ENCODE measurements at regions not wholly inside any gene's neighbourhood (a gene's known extent, or its start where the extent isn't known, plus 50 kb on each side); places are given as distances from the start of the nearest gene placed in this dataset.

DNA sequence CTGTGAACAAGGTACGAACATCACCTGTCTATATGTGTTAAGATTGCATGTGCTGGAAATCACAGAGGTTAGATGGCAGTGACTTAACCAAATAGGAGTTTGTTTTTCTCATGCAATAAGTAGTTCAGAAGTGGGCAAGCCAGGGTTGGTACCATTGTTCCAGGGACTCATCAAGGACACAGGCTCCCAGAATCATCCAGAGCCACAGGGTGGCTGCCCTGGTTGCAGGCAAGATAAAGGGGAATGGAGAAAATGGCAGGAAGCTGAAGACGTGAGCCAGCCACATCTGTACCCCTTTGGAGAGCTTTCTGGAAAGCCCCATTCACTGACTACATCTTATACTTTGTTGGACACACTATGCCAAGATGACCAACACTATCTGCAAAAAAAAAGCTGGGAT is 126.0 kb upstream of the IL12B start:
- 59% methylated on average over 2 of the region's 2 CpGs for WGBS
- Histone ChIP-seq H3K9me3 (ENCODE audit: control insufficient read depth in 4 of 4, low read length in 3 of 4) (no peaks in the 10 kb centered on the region), H3K4me3 (ENCODE audit: low read depth in 1 of 3, low read length in 3 of 3) (no peak overlapping the region), H3K4me1 (ENCODE audit: control insufficient read depth in 4 of 4, insufficient read depth in 4 of 4, low read length in 3 of 4) (no peaks in the 10 kb centered on the region), H3K27ac (ENCODE audit: low read depth in 1 of 2, low read length in 2 of 2) (no peak overlapping the region), H3K36me3 (ENCODE audit: control insufficient read depth in 4 of 4, insufficient read depth in 3 of 4, low read depth in 1 of 4, low read length in 3 of 4) (no peaks in the 10 kb centered on the region), H3K27me3 (ENCODE audit: control insufficient read depth in 4 of 4, insufficient read depth in 4 of 4, low read length in 3 of 4) (no peaks in the 10 kb centered on the region), H3K9ac (ENCODE audit: low read depth in 1 of 2, low read length in 2 of 2) (no peak overlapping the region)
- DNase-seq (ENCODE audit: low spot score) = no peak
- TF ChIP-seq, protein P1, sequence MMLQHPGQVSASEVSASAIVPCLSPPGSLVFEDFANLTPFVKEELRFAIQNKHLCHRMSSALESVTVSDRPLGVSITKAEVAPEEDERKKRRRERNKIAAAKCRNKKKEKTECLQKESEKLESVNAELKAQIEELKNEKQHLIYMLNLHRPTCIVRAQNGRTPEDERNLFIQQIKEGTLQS (IDR thresholded peaks at IDR 0.05) = no peak
- TF ChIP-seq HNF4G (IDR thresholded peaks at IDR 0.05) = no peak
- TF ChIP-seq RXRA (IDR thresholded peaks at IDR 0.05) = no peak
- TF ChIP-seq JUND (IDR thresholded peaks at IDR 0.05) = no peak
- TF ChIP-seq, protein P2, sequence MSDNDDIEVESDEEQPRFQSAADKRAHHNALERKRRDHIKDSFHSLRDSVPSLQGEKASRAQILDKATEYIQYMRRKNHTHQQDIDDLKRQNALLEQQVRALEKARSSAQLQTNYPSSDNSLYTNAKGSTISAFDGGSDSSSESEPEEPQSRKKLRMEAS (IDR thresholded peaks at IDR 0.05) = no peak
- TF ChIP-seq, protein P3, sequence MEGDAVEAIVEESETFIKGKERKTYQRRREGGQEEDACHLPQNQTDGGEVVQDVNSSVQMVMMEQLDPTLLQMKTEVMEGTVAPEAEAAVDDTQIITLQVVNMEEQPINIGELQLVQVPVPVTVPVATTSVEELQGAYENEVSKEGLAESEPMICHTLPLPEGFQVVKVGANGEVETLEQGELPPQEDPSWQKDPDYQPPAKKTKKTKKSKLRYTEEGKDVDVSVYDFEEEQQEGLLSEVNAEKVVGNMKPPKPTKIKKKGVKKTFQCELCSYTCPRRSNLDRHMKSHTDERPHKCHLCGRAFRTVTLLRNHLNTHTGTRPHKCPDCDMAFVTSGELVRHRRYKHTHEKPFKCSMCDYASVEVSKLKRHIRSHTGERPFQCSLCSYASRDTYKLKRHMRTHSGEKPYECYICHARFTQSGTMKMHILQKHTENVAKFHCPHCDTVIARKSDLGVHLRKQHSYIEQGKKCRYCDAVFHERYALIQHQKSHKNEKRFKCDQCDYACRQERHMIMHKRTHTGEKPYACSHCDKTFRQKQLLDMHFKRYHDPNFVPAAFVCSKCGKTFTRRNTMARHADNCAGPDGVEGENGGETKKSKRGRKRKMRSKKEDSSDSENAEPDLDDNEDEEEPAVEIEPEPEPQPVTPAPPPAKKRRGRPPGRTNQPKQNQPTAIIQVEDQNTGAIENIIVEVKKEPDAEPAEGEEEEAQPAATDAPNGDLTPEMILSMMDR (IDR thresholded peaks at IDR 0.05; ENCODE audit: low read depth, low read length, missing input control) = no peak
- no peak for TF ChIP-seq GABPA (IDR thresholded peaks at IDR 0.05 in 1 of 2, conservative IDR thresholded peaks at IDR 0.05 in 1 of 2)
- TF ChIP-seq NR2F2 (IDR thresholded peaks at IDR 0.05) = no peak
- TF ChIP-seq FOXA1 (IDR thresholded peaks at IDR 0.05) = no peak
- no peak for TF ChIP-seq SP1 (IDR thresholded peaks at IDR 0.05)
- TF ChIP-seq FOXA2 (IDR thresholded peaks at IDR 0.05) = no peak
- TF ChIP-seq TAF1 (conservative IDR thresholded peaks at IDR 0.05) = no peak
- TF ChIP-seq, protein P4, sequence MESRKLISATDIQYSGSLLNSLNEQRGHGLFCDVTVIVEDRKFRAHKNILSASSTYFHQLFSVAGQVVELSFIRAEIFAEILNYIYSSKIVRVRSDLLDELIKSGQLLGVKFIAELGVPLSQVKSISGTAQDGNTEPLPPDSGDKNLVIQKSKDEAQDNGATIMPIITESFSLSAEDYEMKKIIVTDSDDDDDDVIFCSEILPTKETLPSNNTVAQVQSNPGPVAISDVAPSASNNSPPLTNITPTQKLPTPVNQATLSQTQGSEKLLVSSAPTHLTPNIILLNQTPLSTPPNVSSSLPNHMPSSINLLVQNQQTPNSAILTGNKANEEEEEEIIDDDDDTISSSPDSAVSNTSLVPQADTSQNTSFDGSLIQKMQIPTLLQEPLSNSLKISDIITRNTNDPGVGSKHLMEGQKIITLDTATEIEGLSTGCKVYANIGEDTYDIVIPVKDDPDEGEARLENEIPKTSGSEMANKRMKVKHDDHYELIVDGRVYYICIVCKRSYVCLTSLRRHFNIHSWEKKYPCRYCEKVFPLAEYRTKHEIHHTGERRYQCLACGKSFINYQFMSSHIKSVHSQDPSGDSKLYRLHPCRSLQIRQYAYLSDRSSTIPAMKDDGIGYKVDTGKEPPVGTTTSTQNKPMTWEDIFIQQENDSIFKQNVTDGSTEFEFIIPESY (IDR thresholded peaks at IDR 0.05) = no peak
- no peak for TF ChIP-seq EGR1 (IDR thresholded peaks at IDR 0.05; ENCODE audit: low read depth in 2 of 2)
- no peak for TF ChIP-seq HNF4A (conservative IDR thresholded peaks at IDR 0.05)
- no peak for TF ChIP-seq RAD21 (IDR thresholded peaks at IDR 0.05)
- TF ChIP-seq YY1 (IDR thresholded peaks at IDR 0.05) = no peak

DNA sequence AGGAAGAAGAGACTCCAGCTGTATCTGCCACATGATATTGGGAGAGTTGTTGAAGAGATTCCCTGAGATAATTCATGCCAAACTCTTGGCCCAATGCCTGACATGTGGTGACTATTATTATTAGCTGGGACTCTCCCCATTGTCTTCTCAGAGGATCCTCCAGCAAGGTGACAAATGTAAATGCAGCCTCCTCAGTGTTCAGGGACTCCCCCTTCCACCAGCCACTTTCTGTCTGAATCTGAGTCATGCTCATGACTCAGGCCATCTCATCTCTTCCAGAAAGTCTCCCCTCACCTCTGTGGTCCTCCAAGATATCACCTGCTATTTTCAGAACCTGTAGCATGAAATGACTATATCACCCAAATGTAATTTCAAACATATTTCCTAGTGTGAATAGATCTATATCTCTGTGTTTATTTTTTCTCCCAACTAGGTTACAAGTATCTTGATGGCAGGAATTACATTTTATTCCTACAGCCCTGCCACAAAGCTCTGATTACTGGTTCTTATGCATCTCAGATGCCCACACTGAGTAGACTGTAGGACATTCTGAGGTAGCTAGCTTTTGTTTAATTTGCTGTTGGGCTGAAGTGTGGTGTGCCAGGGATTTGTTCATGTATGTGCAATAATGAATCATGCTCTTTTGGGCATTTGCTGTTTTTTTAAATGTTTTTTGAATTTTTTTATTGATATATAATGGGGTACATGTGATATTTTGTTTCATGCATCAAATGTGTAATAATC is 126.6 kb upstream of the IL12B start:
- Histone ChIP-seq H3K27ac (ENCODE audit: low read depth in 1 of 2, low read length in 2 of 2) (no peak overlapping the region), H3K4me3 (ENCODE audit: low read depth in 1 of 3, low read length in 3 of 3) (no peak overlapping the region), H3K27me3 (ENCODE audit: control insufficient read depth in 4 of 4, insufficient read depth in 4 of 4, low read length in 3 of 4) (no peaks in the 10 kb centered on the region), H3K36me3 (ENCODE audit: control insufficient read depth in 4 of 4, insufficient read depth in 3 of 4, low read depth in 1 of 4, low read length in 3 of 4) (no peaks in the 10 kb centered on the region), H3K4me1 (ENCODE audit: control insufficient read depth in 4 of 4, insufficient read depth in 4 of 4, low read length in 3 of 4) (no peaks in the 10 kb centered on the region), H3K9ac (ENCODE audit: low read depth in 1 of 2, low read length in 2 of 2) (no peak overlapping the region), H3K9me3 (ENCODE audit: control insufficient read depth in 4 of 4, low read length in 3 of 4) (no peaks in the 10 kb centered on the region)
- DNase-seq (ENCODE audit: low spot score) = no peak
- TF ChIP-seq TAF1 (conservative IDR thresholded peaks at IDR 0.05) (no peak), FOXA2 (IDR thresholded peaks at IDR 0.05) (no peak), RAD21 (IDR thresholded peaks at IDR 0.05) (no peak), RXRA (IDR thresholded peaks at IDR 0.05) (no peak), FOXA1 (IDR thresholded peaks at IDR 0.05) (no peak), EGR1 (IDR thresholded peaks at IDR 0.05; ENCODE audit: low read depth in 2 of 2) (no peak), HNF4G (IDR thresholded peaks at IDR 0.05) (no peak), HNF4A (conservative IDR thresholded peaks at IDR 0.05) (no peak), NR2F2 (IDR thresholded peaks at IDR 0.05) (no peak), SP1 (IDR thresholded peaks at IDR 0.05) (no peak)
- TF ChIP-seq, protein P5, sequence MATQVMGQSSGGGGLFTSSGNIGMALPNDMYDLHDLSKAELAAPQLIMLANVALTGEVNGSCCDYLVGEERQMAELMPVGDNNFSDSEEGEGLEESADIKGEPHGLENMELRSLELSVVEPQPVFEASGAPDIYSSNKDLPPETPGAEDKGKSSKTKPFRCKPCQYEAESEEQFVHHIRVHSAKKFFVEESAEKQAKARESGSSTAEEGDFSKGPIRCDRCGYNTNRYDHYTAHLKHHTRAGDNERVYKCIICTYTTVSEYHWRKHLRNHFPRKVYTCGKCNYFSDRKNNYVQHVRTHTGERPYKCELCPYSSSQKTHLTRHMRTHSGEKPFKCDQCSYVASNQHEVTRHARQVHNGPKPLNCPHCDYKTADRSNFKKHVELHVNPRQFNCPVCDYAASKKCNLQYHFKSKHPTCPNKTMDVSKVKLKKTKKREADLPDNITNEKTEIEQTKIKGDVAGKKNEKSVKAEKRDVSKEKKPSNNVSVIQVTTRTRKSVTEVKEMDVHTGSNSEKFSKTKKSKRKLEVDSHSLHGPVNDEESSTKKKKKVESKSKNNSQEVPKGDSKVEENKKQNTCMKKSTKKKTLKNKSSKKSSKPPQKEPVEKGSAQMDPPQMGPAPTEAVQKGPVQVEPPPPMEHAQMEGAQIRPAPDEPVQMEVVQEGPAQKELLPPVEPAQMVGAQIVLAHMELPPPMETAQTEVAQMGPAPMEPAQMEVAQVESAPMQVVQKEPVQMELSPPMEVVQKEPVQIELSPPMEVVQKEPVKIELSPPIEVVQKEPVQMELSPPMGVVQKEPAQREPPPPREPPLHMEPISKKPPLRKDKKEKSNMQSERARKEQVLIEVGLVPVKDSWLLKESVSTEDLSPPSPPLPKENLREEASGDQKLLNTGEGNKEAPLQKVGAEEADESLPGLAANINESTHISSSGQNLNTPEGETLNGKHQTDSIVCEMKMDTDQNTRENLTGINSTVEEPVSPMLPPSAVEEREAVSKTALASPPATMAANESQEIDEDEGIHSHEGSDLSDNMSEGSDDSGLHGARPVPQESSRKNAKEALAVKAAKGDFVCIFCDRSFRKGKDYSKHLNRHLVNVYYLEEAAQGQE (IDR thresholded peaks at IDR 0.05) = no peak
- TF ChIP-seq, protein P2 (IDR thresholded peaks at IDR 0.05) = no peak
- TF ChIP-seq, protein P4 (IDR thresholded peaks at IDR 0.05) = no peak
- TF ChIP-seq, protein P3 (IDR thresholded peaks at IDR 0.05; ENCODE audit: low read depth, low read length, missing input control) = no peak
